Body of pancreas (tissue), 4 donors: ENCODE measurements at regions not wholly inside any gene's neighbourhood (a gene's known extent, or its start where the extent isn't known, plus 50 kb on each side); places are given as distances from the start of the nearest gene placed in this dataset.

ENCODE experiments used
- CTCF ChIP-seq, 7 experiments: fragments of 450-650 bp in 4 of 7; fragments of 200-600 bp in 3 of 7; sonication (generic) in 3 of 7; IDR thresholded peaks; one replicate each; pipeline ENCODE4 v1.5.1; 2016 to 2019; ENCODE audit warnings: antibody characterized with exemption in 7 of 7
- POLR2A ChIP-seq, 3 donors: fragments of 450-650 bp; IDR thresholded peaks; one replicate each; pipeline ENCODE4 v1.6.1; 2016; ENCODE audit warnings: antibody characterized with exemption in 3 of 3, mild to moderate bottlenecking in 2 of 3

GRCh38 chr4:153122855-153123254 is 81.4 kb upstream of the TRIM2 start:
- TF ChIP-seq CTCF (IDR thresholded peaks at IDR 0.05) (no peak), POLR2A (IDR thresholded peaks at IDR 0.05) (no peak)
